Spinal cord (tissue), 9 donors: ENCODE measurements at regions not wholly inside any gene's neighbourhood (a gene's known extent, or its start where the extent isn't known, plus 50 kb on each side); places are given as distances from the start of the nearest gene placed in this dataset.

ENCODE experiments used
- DNase-seq, 6 donors: peaks; one replicate each; pipeline versions ENCODE4 v3.0.0 to v3.0.0-alpha.2; 2013 to 2015; ENCODE audit warnings: low spot score in 6 of 6, low read depth in 4 of 6
- H3K27ac ChIP-seq: one replicate; pipeline ENCODE4 v1.5.1; 2013; ENCODE audit warnings: low read depth, low read length, control low read depth
- H3K27me3 ChIP-seq: one replicate; pipeline ENCODE4 v1.6.1; 2013; ENCODE audit warnings: low read length; ENCODE audit not compliant: control insufficient read depth, insufficient read depth
- H3K36me3 ChIP-seq: one replicate; pipeline ENCODE4 v1.6.1; 2013; ENCODE audit warnings: low read length; ENCODE audit not compliant: control insufficient read depth, insufficient read depth
- H3K4me1 ChIP-seq: one replicate; pipeline ENCODE4 v1.6.1; 2013; ENCODE audit warnings: low read length; ENCODE audit not compliant: control insufficient read depth, insufficient read depth
- H3K4me3 ChIP-seq: one replicate; pipeline ENCODE4 v1.5.1; 2013; ENCODE audit warnings: low read depth, low read length, control low read depth
- H3K9me3 ChIP-seq: one replicate; pipeline ENCODE4 v1.6.1; 2013; ENCODE audit warnings: low read length; ENCODE audit not compliant: control insufficient read depth, insufficient read depth
- WGBS: methylation state at CpG from one replicate; pipeline ENCODE4 v1.1.5; 2013; ENCODE audit warnings: missing lambda C conversion rate; ENCODE audit not compliant: insufficient coverage; 5-methylcytosine and 5-hydroxymethylcytosine counted together
- donor health status: healthy.

GRCh38 chr5:105806596-105806995, 1864.1 kb downstream of the EFNA5 start:
- no peak for DNase-seq

GRCh38 chr5:105803431-105803830, 1867.3 kb downstream of the EFNA5 start:
- Histone ChIP-seq H3K4me1 (no peaks in the 10 kb centered on the region), H3K4me3 (no peak overlapping the region), H3K27me3 (no peaks in the 10 kb centered on the region), H3K27ac (no peak overlapping the region), H3K9me3 (no peaks in the 10 kb centered on the region), H3K36me3 (no peaks in the 10 kb centered on the region)
- WGBS, result 95% methylated on average over 1 of the region's 1 CpG
- DNase-seq, result no peak

More at GRCh38 chr5:105806596-105806995, 1864.1 kb downstream of the EFNA5 start:
- Histone ChIP-seq H3K4me3 (no peak overlapping the region), H3K9me3 (no peaks in the 10 kb centered on the region), H3K4me1 (no peaks in the 10 kb centered on the region), H3K36me3 (no peaks in the 10 kb centered on the region), H3K27ac (no peak overlapping the region), H3K27me3 (no peaks in the 10 kb centered on the region)

- no peaks in the 10 kb centered on the region for H3K4me1 ChIP-seq
- no peak overlapping the region for H3K4me3 ChIP-seq
- H3K27me3 ChIP-seq, result no peaks in the 10 kb centered on the region
- no peak overlapping the region for H3K27ac ChIP-seq
- no CpG with 5 or more reads among the region's 3 CpGs for WGBS
- no peak for DNase-seq
- H3K9me3 ChIP-seq, result no peaks in the 10 kb centered on the region
- no peaks in the 10 kb centered on the region for H3K36me3 ChIP-seq
Measured at GRCh38 chr5:105794578-105794977, 1876.2 kb downstream of the EFNA5 start.

- 100% methylated on average over 1 of the region's 1 CpG for WGBS
- DNase-seq, result no peak
- no peak overlapping the region for H3K27ac ChIP-seq
- no peaks in the 10 kb centered on the region for H3K36me3 ChIP-seq
- no peaks in the 10 kb centered on the region for H3K9me3 ChIP-seq
- H3K4me1 ChIP-seq, result no peaks in the 10 kb centered on the region
- H3K4me3 ChIP-seq, result no peak overlapping the region
- no peaks in the 10 kb centered on the region for H3K27me3 ChIP-seq
Measured at GRCh38 chr5:105789246-105789645, 1881.5 kb downstream of the EFNA5 start.

- H3K9me3 ChIP-seq, result no peaks in the 10 kb centered on the region
- no peak overlapping the region for H3K4me3 ChIP-seq
- H3K36me3 ChIP-seq, result no peaks in the 10 kb centered on the region
- DNase-seq, result no peak
- H3K27me3 ChIP-seq, result no peaks in the 10 kb centered on the region
- no CpG with 5 or more reads among the region's 2 CpGs for WGBS
- no peaks in the 10 kb centered on the region for H3K4me1 ChIP-seq
- no peak overlapping the region for H3K27ac ChIP-seq
Measured at GRCh38 chr5:105783811-105784210, 1886.9 kb downstream of the EFNA5 start.

- H3K4me1 ChIP-seq, result no peaks in the 10 kb centered on the region
- H3K9me3 ChIP-seq, result no peaks in the 10 kb centered on the region
- no peak overlapping the region for H3K27ac ChIP-seq
- DNase-seq, result no peak
- H3K36me3 ChIP-seq, result no peaks in the 10 kb centered on the region
- H3K4me3 ChIP-seq, result no peak overlapping the region
- H3K27me3 ChIP-seq, result no peaks in the 10 kb centered on the region
- no CpG with 5 or more reads among the region's 2 CpGs for WGBS
Measured at GRCh38 chr5:105782501-105782900, 1888.2 kb downstream of the EFNA5 start.

- Histone ChIP-seq H3K4me3 (no peak overlapping the region), H3K36me3 (no peaks in the 10 kb centered on the region), H3K9me3 (no peaks in the 10 kb centered on the region), H3K27ac (no peak overlapping the region), H3K27me3 (no peaks in the 10 kb centered on the region), H3K4me1 (no peaks in the 10 kb centered on the region)
- no CpG with 5 or more reads among the region's 3 CpGs for WGBS
- no peak for DNase-seq
Measured at GRCh38 chr5:105773241-105773640, 1897.5 kb downstream of the EFNA5 start.

GRCh38 chr5:105767267-105767666, 1903.5 kb downstream of the EFNA5 start:
- Histone ChIP-seq H3K27ac (no peak overlapping the region), H3K27me3 (no peaks in the 10 kb centered on the region), H3K36me3 (no peaks in the 10 kb centered on the region), H3K4me3 (no peak overlapping the region), H3K4me1 (no peaks in the 10 kb centered on the region), H3K9me3 (no peaks in the 10 kb centered on the region)
- no CpG with 5 or more reads among the region's 2 CpGs for WGBS
- DNase-seq, result no peak

- H3K4me1 ChIP-seq, result no peaks in the 10 kb centered on the region
- H3K4me3 ChIP-seq, result no peak overlapping the region
- H3K27ac ChIP-seq, result no peak overlapping the region
- WGBS, result 64% methylated on average over 1 of the region's 1 CpG
- no peaks in the 10 kb centered on the region for H3K36me3 ChIP-seq
- peaks cover 5% of the 10 kb centered on the region for H3K9me3 ChIP-seq
- no peak for DNase-seq
- H3K27me3 ChIP-seq, result no peaks in the 10 kb centered on the region
Measured at GRCh38 chr5:105762728-105763127, 1908.0 kb downstream of the EFNA5 start.

GRCh38 chr5:105754056-105754455, 1916.7 kb downstream of the EFNA5 start:
- no peak overlapping the region for H3K27ac ChIP-seq
- DNase-seq, result peak in 2 of 6 donors; percentile 11 to 22
- no peak overlapping the region for H3K4me3 ChIP-seq
- no peaks in the 10 kb centered on the region for H3K27me3 ChIP-seq
- no peaks in the 10 kb centered on the region for H3K4me1 ChIP-seq
- WGBS, result no CpG with 5 or more reads among the region's 1 CpG
- no peaks in the 10 kb centered on the region for H3K36me3 ChIP-seq
- H3K9me3 ChIP-seq, result peaks cover 2% of the 10 kb centered on the region
